SK-N-SH (cell line): ENCODE measurements at regions not wholly inside any gene's neighbourhood (a gene's known extent, or its start where the extent isn't known, plus 50 kb on each side); places are given as distances from the start of the nearest gene placed in this dataset.

ENCODE experiments used
- CTCF ChIP-seq: fragments of 200-600 bp; sonication (generic); IDR thresholded peaks from 2 replicates; pipeline ENCODE4 v1.6.1; 2017; ENCODE audit warnings: antibody characterized with exemption, mild to moderate bottlenecking, moderate library complexity
- EP300 ChIP-seq, 2 experiments: IDR thresholded peaks; 2 replicates each; pipeline versions ENCODE4 v1.4.0 to v1.6.1; 2012; ENCODE audit warnings: borderline replicate concordance in 1 of 2, low read depth in 1 of 2, low read length in 1 of 2
- EZH2phosphoT487 ChIP-seq: fragments of 200-600 bp; sonication (generic); IDR thresholded peaks from 2 replicates; pipeline ENCODE4 v1.6.1; 2017; ENCODE audit warnings: low read depth, mixed run types, mild to moderate bottlenecking, antibody characterized with exemption, moderate library complexity, borderline replicate concordance
- FOXM1 ChIP-seq: IDR thresholded peaks from 2 replicates; pipeline ENCODE4 v1.4.0; 2012; ENCODE audit warnings: low read depth, mild to moderate bottlenecking
- GATA2 ChIP-seq: sonication (generic); formaldehyde crosslinking; IDR thresholded peaks from 2 replicates; pipeline ENCODE4 v1.5.0; 2020; ENCODE audit warnings: mild to moderate bottlenecking, missing genetic modification reagents
- MAX ChIP-seq: IDR thresholded peaks from 2 replicates; pipeline ENCODE4 v1.4.0; 2012; ENCODE audit warnings: low read depth
- SIN3A ChIP-seq: IDR thresholded peaks from 2 replicates; pipeline ENCODE4 v1.6.1; 2012; ENCODE audit warnings: low read depth, mild to moderate bottlenecking, low read length, moderate library complexity, borderline replicate concordance
- TEAD4 ChIP-seq: IDR thresholded peaks from 2 replicates; pipeline ENCODE4 v1.4.0; 2012; ENCODE audit warnings: mild to moderate bottlenecking, borderline replicate concordance; ENCODE audit not compliant: insufficient read depth
- USF2 ChIP-seq: fragments of 150-350 bp; IDR thresholded peaks from 2 replicates; pipeline ENCODE4 v1.6.1; 2017; ENCODE audit warnings: antibody characterized with exemption, low read length, low read depth, borderline replicate concordance

- no peak for TF ChIP-seq EP300 (IDR thresholded peaks at IDR 0.05; ENCODE audit: borderline replicate concordance in 1 of 2, low read depth in 1 of 2, low read length in 1 of 2)
- no peak for TF ChIP-seq MAX
- no peak for TF ChIP-seq EZH2phosphoT487
- TF ChIP-seq CTCF, result no peak
- TF ChIP-seq FOXM1, result no peak
- no peak for TF ChIP-seq TEAD4
- no peak for TF ChIP-seq GATA2
- TF ChIP-seq USF2, result no peak
- no peak for TF ChIP-seq SIN3A
These were observed 597.5 kb upstream of the MEF2C start for GRCh38 chr5:89480406-89481007.
